Renal cortex interstitium (tissue), 11 donors: ENCODE measurements at regions not wholly inside any gene's neighbourhood (a gene's known extent, or its start where the extent isn't known, plus 50 kb on each side); places are given as distances from the start of the nearest gene placed in this dataset.

ENCODE experiments used
- DNase-seq, 11 donors: peaks; one replicate each; pipeline ENCODE4 v3.0.0-alpha.2; 2013; ENCODE audit warnings: low read depth in 9 of 11, low spot score in 4 of 11; ENCODE audit errors: extremely low read depth in 1 of 11

- DNase-seq = no peak
Observed at GRCh38 chr6:93086351-93086750, 333.0 kb downstream of the EPHA7 start.

- no peak for DNase-seq
Observed at GRCh38 chr6:93083337-93084230, 335.8 kb downstream of the EPHA7 start.

GRCh38 chr6:93081901-93082300 lies 337.5 kb downstream of the EPHA7 start:
- no peak for DNase-seq

GRCh38 chr6:93079061-93079460 lies 340.3 kb downstream of the EPHA7 start:
- no peak for DNase-seq

GRCh38 chr6:93073811-93074210 lies 345.5 kb downstream of the EPHA7 start:
- DNase-seq = no peak

GRCh38 chr6:93069856-93070255 lies 349.5 kb downstream of the EPHA7 start:
- DNase-seq = no peak

- DNase-seq = no peak
Observed at GRCh38 chr6:93059911-93060310, 359.4 kb downstream of the EPHA7 start.

GRCh38 chr6:93057584-93057983 lies 361.8 kb downstream of the EPHA7 start:
- no peak for DNase-seq

GRCh38 chr6:93048381-93048780 lies 371.0 kb downstream of the EPHA7 start:
- DNase-seq = no peak

GRCh38 chr6:93047033-93047432 lies 372.3 kb downstream of the EPHA7 start:
- no peak for DNase-seq

GRCh38 chr6:93045156-93045555 lies 374.2 kb downstream of the EPHA7 start:
- DNase-seq = no peak

- DNase-seq = no peak
Observed at GRCh38 chr6:93040375-93040774, 379.0 kb downstream of the EPHA7 start.

- peak in 1 of 11 donors; percentile 1 for DNase-seq
Observed at GRCh38 chr6:93036835-93037234, 382.5 kb downstream of the EPHA7 start.

GRCh38 chr6:93035756-93036155 lies 383.6 kb downstream of the EPHA7 start:
- DNase-seq = no peak

GRCh38 chr6:93021235-93021915 lies 398.0 kb downstream of the EPHA7 start:
- DNase-seq = no peak

- no peak for DNase-seq
Observed at GRCh38 chr6:93017626-93018025, 401.7 kb downstream of the EPHA7 start.

GRCh38 chr6:93017213-93017612 lies 402.1 kb downstream of the EPHA7 start:
- no peak for DNase-seq

GRCh38 chr6:93013054-93013453 lies 406.3 kb downstream of the EPHA7 start:
- DNase-seq = no peak

GRCh38 chr6:93008375-93008774 lies 411.0 kb downstream of the EPHA7 start:
- DNase-seq = no peak

GRCh38 chr6:92989656-92990055 lies 429.7 kb downstream of the EPHA7 start:
- DNase-seq = no peak

GRCh38 chr6:92979281-92979680 lies 440.1 kb downstream of the EPHA7 start:
- no peak for DNase-seq
